ENCODE measurements at regions not wholly inside any gene's neighbourhood (a gene's known extent, or its start where the extent isn't known, plus 50 kb on each side); places are given as distances from the start of the nearest gene placed in this dataset.

DNA sequence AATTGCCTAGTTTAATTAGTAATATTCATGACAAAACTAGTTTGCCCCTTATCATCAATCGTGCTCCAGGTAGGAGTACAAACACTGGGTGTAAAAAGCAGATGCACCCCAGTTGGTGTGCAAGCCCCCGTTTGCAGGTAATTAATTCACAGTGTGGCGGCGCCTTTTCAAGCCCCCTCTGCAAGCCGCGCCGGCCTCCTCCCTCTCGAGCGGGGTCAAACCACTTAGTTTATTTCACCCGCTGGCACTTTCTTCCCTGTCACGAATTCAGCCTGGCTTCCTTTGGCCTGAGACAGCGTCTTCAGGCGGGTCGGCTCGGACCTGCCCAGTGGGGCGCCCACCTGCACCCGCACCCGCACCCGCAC lies 64.7 kb upstream of the MAPRE2 start:
- peaks cover 23% of the 10 kb centered on the region for H3K4me1 ChIP-seq (ENCODE audit: control insufficient read depth, low read length)
- H3K4me2 ChIP-seq (ENCODE audit: low read length) = peak overlapping the region; percentile 86
- no peaks in the 10 kb centered on the region for H3K9me2 ChIP-seq (replicated peaks; ENCODE audit: control insufficient read depth, low read length)
- H3K9me3 ChIP-seq (ENCODE audit: control insufficient read depth, insufficient read depth, low read length) = no peaks in the 10 kb centered on the region
- H3K27ac ChIP-seq (ENCODE audit: low read depth, low read length) = no peak overlapping the region
- no peaks in the 10 kb centered on the region for H3K79me2 ChIP-seq (ENCODE audit: control insufficient read depth, low read length)
- no peaks in the 10 kb centered on the region for H4K20me1 ChIP-seq (ENCODE audit: control insufficient read depth, insufficient read depth, low read depth, low read length)
- peaks cover 16% of the 10 kb centered on the region; the same call in 1 of the 2 replicates for H3K27me3 ChIP-seq (ENCODE audit: control insufficient read depth, low read length)
- peaks cover 8% of the 10 kb centered on the region; the same call in 1 of the 2 replicates for H3F3A ChIP-seq (ENCODE audit: control insufficient read depth, insufficient read depth)
- H3K36me3 ChIP-seq (ENCODE audit: control insufficient read depth, low read length) = no peaks in the 10 kb centered on the region
- H3K4me3 ChIP-seq (ENCODE audit: low read length) = peak overlapping the region; percentile 84
- TF ChIP-seq EZH2phosphoT487 (IDR thresholded peaks at IDR 0.05; ENCODE audit: borderline replicate concordance, low read length) = no peak
- TF ChIP-seq, protein P1, sequence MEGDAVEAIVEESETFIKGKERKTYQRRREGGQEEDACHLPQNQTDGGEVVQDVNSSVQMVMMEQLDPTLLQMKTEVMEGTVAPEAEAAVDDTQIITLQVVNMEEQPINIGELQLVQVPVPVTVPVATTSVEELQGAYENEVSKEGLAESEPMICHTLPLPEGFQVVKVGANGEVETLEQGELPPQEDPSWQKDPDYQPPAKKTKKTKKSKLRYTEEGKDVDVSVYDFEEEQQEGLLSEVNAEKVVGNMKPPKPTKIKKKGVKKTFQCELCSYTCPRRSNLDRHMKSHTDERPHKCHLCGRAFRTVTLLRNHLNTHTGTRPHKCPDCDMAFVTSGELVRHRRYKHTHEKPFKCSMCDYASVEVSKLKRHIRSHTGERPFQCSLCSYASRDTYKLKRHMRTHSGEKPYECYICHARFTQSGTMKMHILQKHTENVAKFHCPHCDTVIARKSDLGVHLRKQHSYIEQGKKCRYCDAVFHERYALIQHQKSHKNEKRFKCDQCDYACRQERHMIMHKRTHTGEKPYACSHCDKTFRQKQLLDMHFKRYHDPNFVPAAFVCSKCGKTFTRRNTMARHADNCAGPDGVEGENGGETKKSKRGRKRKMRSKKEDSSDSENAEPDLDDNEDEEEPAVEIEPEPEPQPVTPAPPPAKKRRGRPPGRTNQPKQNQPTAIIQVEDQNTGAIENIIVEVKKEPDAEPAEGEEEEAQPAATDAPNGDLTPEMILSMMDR (IDR thresholded peaks at IDR 0.05; ENCODE audit: low read depth, low read length, poor library complexity, severe bottlenecking) = no peak

DNA sequence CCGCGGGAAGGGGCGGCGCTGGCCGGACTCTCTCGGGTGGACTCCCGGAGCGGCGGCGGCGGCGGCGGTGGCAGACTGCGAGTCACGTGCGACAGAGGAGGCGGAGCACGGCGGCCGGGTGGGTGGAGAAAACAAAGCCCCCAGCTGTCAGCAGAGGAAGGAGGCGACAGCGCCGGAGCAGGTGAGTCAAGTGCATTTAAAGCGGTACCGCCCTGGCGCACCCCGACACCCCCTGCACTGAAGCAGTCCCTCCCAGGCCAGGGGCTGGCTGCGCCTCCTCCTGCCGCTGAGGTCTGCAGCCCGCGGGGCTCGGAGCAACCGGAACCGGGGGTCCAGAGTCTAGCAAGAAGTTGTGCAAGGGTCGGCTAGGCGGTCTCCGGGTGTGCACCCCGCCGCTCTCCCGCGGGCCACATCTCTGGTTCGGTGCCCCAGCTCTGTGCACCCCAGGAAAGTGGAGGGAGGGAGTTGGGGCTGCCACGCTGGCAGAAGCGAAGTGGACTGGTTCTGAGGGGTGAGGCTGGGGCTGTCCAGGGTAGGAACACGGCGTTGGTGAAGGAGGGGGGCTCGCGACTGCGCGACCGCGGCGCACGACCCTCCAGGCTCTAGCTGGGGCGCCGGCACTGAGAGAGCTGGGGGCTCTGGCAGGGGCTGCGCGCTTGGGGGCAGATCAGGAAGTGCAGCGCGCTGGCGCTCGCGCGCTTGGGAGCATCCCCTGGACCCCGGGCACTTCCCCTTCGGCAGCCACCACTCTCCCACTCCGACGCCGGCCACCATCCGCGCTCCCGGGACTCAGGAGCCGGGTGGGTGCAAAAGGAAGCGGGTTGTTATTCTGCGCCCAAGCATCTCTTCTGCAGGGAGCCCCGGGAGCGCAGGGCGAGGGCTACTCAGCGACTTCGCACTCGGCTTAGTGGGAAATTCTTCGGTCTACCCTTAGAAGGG lies 64.0 kb upstream of the MAPRE2 start:
- Histone ChIP-seq H3K27me3 (ENCODE audit: control insufficient read depth, low read length) (peaks cover 16% of the 10 kb centered on the region; the same call in 1 of the 2 replicates), H3F3A (ENCODE audit: control insufficient read depth, insufficient read depth) (peaks cover 8% of the 10 kb centered on the region; the same call in 1 of the 2 replicates), H4K20me1 (ENCODE audit: control insufficient read depth, insufficient read depth, low read depth, low read length) (no peaks in the 10 kb centered on the region), H3K9me2 (replicated peaks; ENCODE audit: control insufficient read depth, low read length) (no peaks in the 10 kb centered on the region), H3K79me2 (ENCODE audit: control insufficient read depth, low read length) (no peaks in the 10 kb centered on the region), H3K4me3 (ENCODE audit: low read length) (peak overlapping the region; percentile 84), H3K4me2 (ENCODE audit: low read length) (peak overlapping the region; percentile 86), H3K27ac (ENCODE audit: low read depth, low read length) (peak overlapping the region; percentile 46), H3K9me3 (ENCODE audit: control insufficient read depth, insufficient read depth, low read length) (no peaks in the 10 kb centered on the region), H3K4me1 (ENCODE audit: control insufficient read depth, low read length) (peaks cover 23% of the 10 kb centered on the region), H3K36me3 (ENCODE audit: control insufficient read depth, low read length) (no peaks in the 10 kb centered on the region)
- TF ChIP-seq, protein P1 (IDR thresholded peaks at IDR 0.05; ENCODE audit: low read depth, low read length, poor library complexity, severe bottlenecking) = no peak
- TF ChIP-seq EZH2phosphoT487 (IDR thresholded peaks at IDR 0.05; ENCODE audit: borderline replicate concordance, low read length) = no peak

DNA sequence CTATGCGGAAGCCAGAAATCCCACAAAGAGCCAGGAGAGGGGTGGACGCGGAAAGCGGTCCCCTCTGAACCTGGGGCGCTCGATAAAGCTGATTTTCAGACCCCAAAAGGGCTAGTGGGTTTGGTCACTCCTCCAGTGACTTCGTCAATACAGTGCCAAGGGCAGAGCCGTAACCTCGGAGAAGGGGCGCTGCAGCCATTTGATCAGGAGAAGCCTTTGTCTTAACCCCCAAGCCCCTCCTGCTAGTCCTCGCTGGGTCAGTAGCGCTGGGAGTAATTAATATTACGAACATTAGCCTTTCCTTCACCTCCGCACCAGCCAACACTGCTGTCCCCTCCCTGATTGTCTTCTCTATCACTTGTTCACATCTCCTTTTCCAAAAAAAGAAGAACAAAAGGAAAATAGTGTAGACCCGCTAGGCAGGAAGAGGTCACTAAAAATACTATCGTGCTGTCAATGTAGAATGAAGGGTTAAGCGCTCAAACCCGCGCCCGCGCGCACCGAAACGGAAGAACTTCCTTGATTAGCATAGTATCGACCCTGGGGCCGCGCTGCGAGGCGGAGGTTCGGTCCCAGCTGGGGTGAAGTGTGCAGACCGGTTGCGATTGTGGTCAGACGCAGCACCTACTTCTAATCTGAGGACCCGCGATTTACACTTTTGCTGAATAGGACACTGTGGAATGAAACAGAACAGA lies 63.2 kb upstream of the MAPRE2 start:
- no peaks in the 10 kb centered on the region for H3K9me3 ChIP-seq (ENCODE audit: control insufficient read depth, insufficient read depth, low read length)
- H3K4me3 ChIP-seq (ENCODE audit: low read length) = peak overlapping the region; percentile 84
- H3K4me1 ChIP-seq (ENCODE audit: control insufficient read depth, low read length) = peaks cover 23% of the 10 kb centered on the region
- H3F3A ChIP-seq (ENCODE audit: control insufficient read depth, insufficient read depth) = peaks cover 8% of the 10 kb centered on the region; the same call in 1 of the 2 replicates
- H3K79me2 ChIP-seq (ENCODE audit: control insufficient read depth, low read length) = no peaks in the 10 kb centered on the region
- peak overlapping the region; percentile 86 for H3K4me2 ChIP-seq (ENCODE audit: low read length)
- peak overlapping the region; percentile 46 for H3K27ac ChIP-seq (ENCODE audit: low read depth, low read length)
- no peaks in the 10 kb centered on the region for H3K9me2 ChIP-seq (replicated peaks; ENCODE audit: control insufficient read depth, low read length)
- no peaks in the 10 kb centered on the region for H3K36me3 ChIP-seq (ENCODE audit: control insufficient read depth, low read length)
- peaks cover 16% of the 10 kb centered on the region; the same call in 1 of the 2 replicates for H3K27me3 ChIP-seq (ENCODE audit: control insufficient read depth, low read length)
- TF ChIP-seq, protein P1 (IDR thresholded peaks at IDR 0.05; ENCODE audit: low read depth, low read length, poor library complexity, severe bottlenecking) = no peak
- no peak for TF ChIP-seq EZH2phosphoT487 (IDR thresholded peaks at IDR 0.05; ENCODE audit: borderline replicate concordance, low read length)
- H4K20me1 ChIP-seq (ENCODE audit: control insufficient read depth, insufficient read depth, low read depth, low read length) = no peaks in the 10 kb centered on the region

Measured in DOHH2 (cell line).